OCI-LY7 (cell line): ENCODE measurements at regions not wholly inside any gene's neighbourhood (a gene's known extent, or its start where the extent isn't known, plus 50 kb on each side); places are given as distances from the start of the nearest gene placed in this dataset.

Source experiments
- EZH2phosphoT487 ChIP-seq: fragments of 200-600 bp; sonication (generic); IDR thresholded peaks from 2 replicates; pipeline ENCODE4 v1.6.1; 2018; ENCODE audit warnings: low read depth, borderline replicate concordance, mild to moderate bottlenecking, mixed run types, antibody characterized with exemption, low read length, moderate library complexity, mixed read lengths
- TF ChIP-seq, protein P1 (sequence below): fragments of 200-600 bp; sonication (generic); conservative IDR thresholded peaks from 2 replicates; pipeline ENCODE4 v1.5.1; 2014; ENCODE audit warnings: mild to moderate bottlenecking, antibody characterized with exemption, low read length, moderate library complexity, mixed read lengths

DNA sequence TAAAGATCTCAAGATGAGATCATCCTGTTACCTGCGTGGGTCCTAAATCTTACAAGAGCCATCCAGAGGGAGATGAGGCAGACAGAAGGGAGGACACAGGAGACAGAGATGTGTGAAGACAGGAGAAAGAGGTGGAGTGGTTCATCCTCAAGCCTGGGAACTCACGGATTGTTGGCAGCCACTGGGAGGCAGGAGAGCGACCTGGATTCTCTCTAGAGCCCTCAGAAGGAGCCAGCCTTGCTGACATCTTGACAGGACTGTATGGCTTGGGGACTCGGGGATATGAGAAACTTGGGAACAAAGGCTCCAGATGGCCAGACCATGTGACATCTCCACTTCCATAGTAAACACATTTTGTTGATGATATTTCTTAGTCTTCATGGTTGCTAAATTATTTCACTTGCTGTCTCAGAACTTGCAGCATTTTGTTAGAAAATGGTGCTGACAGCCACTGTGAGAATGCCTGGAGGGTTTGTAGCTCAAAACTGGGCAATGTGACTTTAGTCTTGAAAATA lies 57.8 kb upstream of the MC2R start:
- TF ChIP-seq, protein P1, sequence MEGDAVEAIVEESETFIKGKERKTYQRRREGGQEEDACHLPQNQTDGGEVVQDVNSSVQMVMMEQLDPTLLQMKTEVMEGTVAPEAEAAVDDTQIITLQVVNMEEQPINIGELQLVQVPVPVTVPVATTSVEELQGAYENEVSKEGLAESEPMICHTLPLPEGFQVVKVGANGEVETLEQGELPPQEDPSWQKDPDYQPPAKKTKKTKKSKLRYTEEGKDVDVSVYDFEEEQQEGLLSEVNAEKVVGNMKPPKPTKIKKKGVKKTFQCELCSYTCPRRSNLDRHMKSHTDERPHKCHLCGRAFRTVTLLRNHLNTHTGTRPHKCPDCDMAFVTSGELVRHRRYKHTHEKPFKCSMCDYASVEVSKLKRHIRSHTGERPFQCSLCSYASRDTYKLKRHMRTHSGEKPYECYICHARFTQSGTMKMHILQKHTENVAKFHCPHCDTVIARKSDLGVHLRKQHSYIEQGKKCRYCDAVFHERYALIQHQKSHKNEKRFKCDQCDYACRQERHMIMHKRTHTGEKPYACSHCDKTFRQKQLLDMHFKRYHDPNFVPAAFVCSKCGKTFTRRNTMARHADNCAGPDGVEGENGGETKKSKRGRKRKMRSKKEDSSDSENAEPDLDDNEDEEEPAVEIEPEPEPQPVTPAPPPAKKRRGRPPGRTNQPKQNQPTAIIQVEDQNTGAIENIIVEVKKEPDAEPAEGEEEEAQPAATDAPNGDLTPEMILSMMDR: no peak
- no peak for TF ChIP-seq EZH2phosphoT487
